GM10266 (cell line): ENCODE measurements at regions not wholly inside any gene's neighbourhood (a gene's known extent, or its start where the extent isn't known, plus 50 kb on each side); places are given as distances from the start of the nearest gene placed in this dataset.

Source experiments
- DNase-seq: peaks from one replicate; pipeline ENCODE4 v3.0.0; 2012; ENCODE audit errors: extremely low spot score
- TF ChIP-seq, protein P1 (sequence below): IDR thresholded peaks from 2 replicates; pipeline ENCODE4 v1.5.1; 2012; ENCODE audit warnings: mild to moderate bottlenecking, low read depth; ENCODE audit not compliant: control insufficient read depth, insufficient read depth; ENCODE audit errors: missing control alignments

DNA sequence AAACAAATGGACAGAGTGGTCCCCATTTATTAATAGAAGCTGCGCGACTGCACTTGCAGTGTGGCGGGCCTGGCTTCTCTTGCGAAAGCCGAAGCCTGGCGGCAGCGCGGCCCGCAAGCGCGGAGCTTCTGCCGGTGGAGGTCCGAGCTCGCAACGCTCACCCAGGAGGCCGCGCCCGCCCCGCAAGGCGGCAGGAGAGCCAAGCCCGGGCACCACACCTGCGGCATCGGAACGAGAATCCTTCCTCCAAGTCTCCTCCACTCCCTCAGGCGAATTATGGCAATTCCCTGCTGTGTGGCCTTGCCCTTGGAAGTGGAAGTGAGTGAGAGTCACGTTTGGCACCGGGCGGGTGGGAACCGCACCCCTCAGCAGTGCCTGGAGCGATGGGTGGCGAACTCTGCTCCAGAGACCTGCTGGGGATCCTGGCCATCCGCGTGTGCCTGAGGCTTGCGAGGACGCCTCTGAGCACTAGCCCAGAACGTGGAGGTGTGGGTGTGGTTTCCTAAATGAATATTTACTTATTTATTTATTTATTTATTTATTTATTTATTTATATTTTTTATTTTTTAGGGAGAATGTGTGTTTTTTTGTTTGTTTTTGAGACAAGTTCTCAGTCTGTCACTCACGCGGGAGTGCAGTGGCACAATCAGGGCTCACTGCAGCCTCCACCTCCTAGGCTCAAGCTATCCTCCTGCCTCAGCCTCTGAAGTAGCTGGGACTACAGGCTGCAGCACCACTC, 133.7 kb upstream of the UBE2E1 start:
- no peak for DNase-seq
- TF ChIP-seq, protein P1, sequence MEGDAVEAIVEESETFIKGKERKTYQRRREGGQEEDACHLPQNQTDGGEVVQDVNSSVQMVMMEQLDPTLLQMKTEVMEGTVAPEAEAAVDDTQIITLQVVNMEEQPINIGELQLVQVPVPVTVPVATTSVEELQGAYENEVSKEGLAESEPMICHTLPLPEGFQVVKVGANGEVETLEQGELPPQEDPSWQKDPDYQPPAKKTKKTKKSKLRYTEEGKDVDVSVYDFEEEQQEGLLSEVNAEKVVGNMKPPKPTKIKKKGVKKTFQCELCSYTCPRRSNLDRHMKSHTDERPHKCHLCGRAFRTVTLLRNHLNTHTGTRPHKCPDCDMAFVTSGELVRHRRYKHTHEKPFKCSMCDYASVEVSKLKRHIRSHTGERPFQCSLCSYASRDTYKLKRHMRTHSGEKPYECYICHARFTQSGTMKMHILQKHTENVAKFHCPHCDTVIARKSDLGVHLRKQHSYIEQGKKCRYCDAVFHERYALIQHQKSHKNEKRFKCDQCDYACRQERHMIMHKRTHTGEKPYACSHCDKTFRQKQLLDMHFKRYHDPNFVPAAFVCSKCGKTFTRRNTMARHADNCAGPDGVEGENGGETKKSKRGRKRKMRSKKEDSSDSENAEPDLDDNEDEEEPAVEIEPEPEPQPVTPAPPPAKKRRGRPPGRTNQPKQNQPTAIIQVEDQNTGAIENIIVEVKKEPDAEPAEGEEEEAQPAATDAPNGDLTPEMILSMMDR: no peak

DNA sequence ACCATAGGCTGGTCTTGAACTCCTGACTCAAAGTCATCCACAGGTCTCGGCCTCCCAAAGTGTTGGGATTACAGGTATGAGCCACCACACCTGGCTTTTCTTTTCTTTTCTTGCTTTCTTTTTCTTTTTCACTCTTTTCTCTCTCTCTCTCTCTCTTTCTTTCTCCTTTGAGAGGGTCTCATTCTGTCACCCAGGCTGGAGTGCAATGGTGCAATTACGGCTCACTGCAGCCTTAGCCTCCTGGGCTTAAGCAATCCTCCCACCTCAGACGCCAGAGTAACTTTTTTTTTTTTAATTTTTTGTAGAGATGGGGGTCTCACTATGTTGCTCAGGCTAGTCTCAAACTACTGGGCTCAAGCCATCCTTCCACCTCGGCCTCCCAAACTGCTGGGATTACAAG, 133.1 kb upstream of the UBE2E1 start:
- TF ChIP-seq, protein P1: no peak
- DNase-seq: no peak

DNA sequence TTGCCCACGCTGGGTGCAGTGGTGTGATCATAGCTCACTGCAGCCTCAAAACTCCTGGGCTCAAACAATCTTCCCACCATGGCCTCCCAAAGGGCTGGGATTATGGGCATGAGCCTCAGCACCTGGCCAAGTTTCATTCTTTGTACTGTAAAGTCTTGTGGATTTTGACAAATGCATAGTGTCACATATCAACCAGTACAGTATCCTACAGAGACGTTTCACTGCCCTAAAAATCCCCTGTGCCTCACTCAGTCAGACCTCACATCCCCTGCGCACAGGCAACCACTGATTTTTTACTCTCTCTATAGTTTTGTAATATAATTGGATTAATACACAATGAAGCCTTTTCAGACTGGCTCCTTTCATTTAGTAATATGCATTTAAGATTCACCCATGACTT, 130.7 kb upstream of the UBE2E1 start:
- TF ChIP-seq, protein P1: no peak

DNA sequence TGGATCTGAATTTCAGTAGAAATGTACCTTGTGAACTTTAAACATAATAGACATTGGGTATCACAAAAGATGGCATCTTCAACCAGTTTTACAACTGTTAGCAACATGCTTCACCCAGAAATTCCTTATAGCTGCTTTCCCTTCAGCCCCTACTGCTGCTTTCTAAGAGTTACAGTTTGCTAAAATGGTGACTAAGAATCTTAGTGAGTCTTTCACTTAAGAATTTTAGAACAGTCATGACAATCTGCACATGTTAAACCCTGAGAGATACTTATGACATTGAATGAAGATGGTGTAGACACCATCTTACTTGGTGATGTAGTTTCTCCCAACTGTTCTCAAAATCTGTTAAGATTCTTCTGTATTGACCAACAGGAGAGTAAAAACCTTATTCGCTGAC, 129.7 kb upstream of the UBE2E1 start:
- DNase-seq: no peak
- TF ChIP-seq, protein P1: no peak

More for the DNA sequence above, 130.7 kb upstream of the UBE2E1 start:
- DNase-seq: no peak

DNA sequence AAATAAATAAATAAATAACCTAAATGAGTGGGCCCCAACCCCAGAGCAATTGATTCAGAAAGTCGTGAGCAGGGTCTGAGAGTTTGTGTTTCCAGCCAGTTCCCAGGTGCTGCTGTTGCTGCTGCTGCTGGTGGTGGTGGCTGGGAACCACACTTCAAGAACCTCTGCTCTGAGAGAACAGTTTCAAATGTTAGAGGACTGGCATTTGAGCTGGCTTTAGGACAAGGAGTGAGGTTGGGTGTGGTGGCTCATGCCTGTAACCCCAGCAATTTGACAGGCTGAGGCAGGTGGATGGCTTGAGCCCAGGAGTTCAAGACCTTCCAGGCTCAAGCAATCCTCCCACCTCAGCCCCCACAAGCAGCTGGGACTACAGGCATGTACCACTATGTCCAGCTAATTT, 123.1 kb upstream of the UBE2E1 start:
- no peak for DNase-seq
- TF ChIP-seq, protein P1: no peak

DNA sequence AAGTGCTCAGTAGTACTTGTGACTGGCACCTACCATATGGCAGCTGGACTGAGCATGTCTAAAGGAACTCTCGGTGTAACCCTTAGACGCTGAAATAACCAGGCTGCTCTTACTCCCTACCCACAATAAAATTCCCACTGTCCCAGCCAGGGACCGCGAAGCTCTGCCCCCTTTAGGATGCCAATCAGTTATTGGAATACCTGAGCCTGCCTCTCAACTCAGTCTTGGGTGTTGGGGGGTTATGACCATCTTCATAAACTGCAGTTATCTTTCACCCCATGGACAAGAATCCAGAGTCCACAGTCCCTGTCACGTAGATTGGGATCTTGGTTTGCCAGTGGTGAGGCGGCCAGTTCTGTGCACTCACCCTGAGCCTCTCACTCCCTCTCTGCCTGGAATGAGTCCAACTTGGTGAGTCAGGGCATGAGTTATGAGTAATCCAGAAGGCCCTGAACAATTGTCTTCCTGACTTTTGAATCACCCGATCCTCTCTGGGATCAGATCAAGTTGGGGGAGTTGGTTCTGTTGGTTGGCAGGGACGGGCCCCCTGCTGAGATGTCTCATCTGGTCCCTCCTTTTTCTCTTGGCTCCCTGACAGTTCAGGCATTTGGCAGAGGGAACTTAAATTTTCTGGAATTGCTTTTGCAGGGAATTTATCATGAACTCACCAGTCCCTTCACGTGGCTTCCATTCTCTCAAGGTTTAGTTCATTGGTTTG, 120.1 kb upstream of the UBE2E1 start:
- TF ChIP-seq, protein P1: no peak
- DNase-seq: no peak

DNA sequence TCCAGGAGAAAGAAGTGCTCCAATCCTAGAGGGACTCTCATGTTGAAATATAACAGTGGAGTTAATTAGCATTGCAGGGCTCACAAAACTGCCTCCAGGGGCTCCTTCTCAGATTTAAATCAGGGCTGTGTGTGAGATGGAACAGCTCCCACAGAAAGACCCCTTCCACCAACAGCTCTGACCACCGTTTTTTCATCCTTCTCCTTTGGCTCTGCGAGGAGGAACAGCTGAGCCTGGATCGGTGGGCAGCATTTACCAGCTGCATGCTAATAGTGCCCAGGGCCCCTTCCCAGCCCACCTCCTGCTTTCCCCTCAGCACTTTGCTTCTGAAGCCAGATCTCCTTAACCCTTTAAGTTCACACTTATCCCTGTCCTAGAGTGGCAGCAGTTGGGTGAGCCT, 119.2 kb upstream of the UBE2E1 start:
- TF ChIP-seq, protein P1: no peak
- DNase-seq: no peak
